ENCODE measurements at regions not wholly inside any gene's neighbourhood (a gene's known extent, or its start where the extent isn't known, plus 50 kb on each side); places are given as distances from the start of the nearest gene placed in this dataset.
A peak's percentile ranks its signal among the peaks of the same experiment; 100 is the strongest.

DNA sequence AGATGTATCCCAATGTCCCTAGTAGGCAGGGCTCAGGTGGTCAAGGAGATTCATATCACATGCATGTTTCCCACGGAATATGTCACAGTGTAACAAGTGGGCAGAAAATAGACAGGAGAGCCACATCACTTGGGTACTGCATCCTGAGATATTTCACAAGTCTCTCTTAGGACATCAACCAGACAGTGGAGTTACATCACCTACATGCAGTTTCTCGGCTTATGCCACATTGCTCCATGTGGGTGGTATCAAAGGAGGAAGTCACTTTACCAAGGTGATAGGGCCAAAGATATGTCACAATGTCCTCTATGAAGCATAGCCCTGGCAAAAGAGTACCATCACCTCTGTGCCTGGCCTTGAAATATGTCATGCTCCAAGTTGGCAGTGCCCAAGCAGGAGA lies 1056.7 kb upstream of the AMELY start:
- DNase-seq, result no peak

DNA sequence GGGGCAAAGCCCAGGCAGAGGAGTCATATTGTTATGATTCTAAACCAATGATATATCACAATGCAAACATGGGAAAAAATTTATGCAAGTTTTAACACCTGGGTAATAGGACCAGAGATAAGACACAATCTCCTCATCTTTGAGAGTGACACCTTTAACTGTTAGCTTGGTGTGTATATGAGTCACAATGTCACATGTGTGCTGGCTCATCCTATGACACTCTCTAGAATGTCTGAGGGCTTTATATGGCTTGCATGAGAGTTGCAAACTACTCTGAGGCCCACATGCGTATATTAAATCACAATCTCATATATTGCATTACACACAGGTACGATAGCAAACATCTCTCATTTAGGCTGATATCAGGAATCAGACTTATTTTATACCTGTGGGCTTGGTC lies 1055.4 kb upstream of the AMELY start:
- no peak for DNase-seq

GRCh38 chrY:7963393-7963792 lies 1051.8 kb upstream of the AMELY start:
- DNase-seq, result no peak

GRCh38 chrY:7962350-7962749 lies 1050.8 kb upstream of the AMELY start:
- no peak for DNase-seq

GRCh38 chrY:7961811-7962210 lies 1050.3 kb upstream of the AMELY start:
- DNase-seq, result no peak

- peak; percentile 40 for DNase-seq
These were observed 1046.2 kb upstream of the AMELY start for GRCh38 chrY:7957773-7958172.

DNA sequence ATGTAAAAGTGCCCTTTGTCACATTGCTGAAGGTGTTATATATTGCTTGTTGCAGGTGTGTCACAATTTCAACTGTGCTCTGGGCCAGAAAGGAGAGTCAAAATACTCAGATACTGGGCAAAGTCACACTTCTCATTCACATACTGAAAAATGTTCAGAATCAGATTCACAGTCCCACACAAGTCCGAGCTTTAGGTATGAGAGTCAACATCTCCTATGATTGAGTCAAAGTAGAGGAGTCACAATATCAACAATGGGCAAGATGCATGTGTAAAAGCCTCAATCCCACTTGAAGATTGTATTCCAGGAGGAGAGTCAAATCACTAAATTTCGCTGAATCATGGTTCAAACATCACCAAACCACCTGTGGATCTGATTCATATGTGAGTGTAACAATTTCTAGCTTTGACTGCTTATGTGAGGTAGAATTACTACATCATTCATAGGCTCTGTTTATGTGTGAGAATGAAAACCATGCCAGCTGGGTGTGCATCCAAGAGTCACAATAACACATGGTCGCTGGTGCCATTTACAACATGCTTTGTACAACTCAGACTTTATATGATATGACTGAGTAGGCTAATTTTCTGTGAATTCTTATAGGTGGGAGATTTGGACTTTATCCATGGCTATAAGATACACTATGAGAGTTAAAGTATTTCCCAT lies 1039.8 kb upstream of the AMELY start:
- no peak for DNase-seq

GRCh38 chrY:7944135-7944534 lies 1032.6 kb upstream of the AMELY start:
- DNase-seq, result no peak

DNA sequence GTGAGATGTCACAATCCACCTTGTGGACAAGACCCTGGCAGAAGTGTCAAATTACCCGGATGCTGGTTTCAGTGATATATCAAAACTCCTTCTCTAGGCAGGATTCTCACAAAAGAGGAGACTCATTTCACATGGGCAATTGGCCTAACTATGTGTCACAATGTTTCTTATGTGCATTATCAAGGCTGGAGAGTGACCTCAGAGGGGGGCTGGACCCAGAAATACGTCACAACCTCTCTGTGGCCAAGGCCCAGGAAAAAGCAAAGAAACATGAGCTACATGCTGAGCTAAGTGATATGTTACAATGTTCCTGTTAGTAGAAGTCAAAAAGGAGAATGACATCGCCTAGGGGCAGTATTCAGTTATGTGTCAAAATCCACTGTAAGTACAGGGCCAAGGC lies 1031.2 kb upstream of the AMELY start:
- no peak for DNase-seq

GRCh38 chrY:7941856-7942255 lies 1030.3 kb upstream of the AMELY start:
- no peak for DNase-seq

DNA sequence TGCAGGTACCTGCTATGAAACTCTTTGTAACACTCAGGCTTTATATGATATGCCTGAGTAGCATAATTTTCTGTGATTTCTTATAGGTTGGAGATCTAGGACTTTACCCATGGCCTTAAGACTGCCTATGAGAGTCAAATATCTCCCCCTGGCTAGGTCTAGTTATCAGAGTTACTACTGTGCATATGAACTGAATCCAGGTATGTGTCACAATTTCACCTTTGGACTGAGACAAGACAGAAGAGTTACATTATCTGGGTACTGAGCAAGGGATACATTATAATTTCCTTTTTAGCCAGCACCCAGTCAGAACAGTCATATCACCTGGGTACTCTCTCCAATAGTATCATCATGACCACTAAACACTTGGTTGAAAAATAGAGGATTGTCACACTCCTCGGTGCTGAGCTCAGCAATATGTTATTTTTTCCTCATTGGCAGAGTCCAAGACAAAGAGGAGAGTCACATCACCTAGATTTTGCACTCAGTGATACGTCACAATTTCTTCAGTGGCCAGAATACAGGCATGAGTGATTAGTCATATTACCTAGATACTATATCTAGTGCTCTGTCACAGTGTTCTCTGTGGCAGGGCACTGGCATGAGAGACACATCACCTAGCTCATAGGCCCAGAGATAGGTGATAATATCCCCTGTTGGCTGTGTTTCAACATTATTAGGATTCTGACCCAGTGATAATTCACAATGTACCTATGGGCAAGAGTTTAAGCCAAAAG lies 1027.6 kb upstream of the AMELY start:
- DNase-seq, result no peak

DNA sequence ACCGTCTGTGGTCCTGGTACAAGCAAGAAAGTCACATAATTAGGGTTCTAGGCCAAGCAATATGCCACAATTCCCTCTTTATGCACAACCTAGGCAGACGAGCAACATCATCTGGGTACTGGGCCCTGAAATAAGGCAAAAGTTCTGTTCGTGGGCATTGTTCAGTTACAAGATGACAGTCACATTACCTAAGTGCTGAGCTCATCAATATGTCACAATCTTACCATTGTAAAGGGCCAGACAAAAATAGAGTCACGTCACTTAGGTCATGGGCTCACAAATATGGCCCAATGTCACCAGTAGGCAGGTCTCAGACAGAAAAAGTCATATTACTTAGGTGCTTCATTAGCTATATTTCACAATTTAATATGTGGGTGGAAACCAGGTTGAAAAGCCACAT lies 1025.3 kb upstream of the AMELY start:
- no peak for DNase-seq

GRCh38 chrY:7936046-7936445 lies 1024.5 kb upstream of the AMELY start:
- DNase-seq, result peak; percentile 38

DNA sequence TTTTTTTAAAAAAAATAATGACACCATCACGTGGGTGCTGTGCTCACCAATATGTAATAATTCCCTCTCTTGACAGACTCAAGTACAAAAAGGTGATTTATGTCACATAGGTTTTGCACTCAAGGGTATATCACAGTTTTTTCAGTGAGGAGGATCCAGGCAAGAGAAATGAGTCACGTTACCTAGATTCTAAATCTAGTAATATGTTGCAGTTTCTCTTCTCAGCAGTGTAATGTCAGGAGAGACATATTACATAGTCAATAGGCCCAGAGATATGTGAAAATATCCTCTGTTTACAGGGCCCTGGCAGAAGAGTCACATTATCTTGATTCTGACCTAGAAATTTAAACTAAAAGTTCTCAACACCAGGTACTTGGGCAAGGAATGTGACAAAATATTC lies 1024.1 kb upstream of the AMELY start:
- no peak for DNase-seq

DNA sequence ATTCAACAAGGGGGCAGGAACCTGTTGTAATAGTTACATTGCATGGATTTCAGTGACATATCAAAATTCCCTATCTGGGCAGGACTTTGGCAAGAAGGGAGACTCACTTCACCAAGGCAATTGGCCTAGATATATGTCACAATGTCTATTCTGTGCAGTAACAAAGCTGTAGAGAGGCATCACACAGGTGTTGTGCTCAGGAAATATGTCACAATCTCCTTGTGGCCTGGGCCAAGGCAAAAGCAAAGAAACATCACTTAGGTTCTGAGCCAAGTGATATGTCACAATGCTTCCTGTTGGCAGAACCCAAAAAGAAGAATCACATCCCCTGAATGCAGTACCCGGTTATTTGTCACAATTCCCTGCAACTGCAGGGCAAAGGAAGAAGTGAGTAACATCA lies 1020.9 kb upstream of the AMELY start:
- DNase-seq, result no peak

GRCh38 chrY:7929866-7930265 lies 1018.3 kb upstream of the AMELY start:
- DNase-seq, result no peak

- no peak for DNase-seq
These were observed 1012.5 kb upstream of the AMELY start for GRCh38 chrY:7924059-7924458.

GRCh38 chrY:7923476-7924017 lies 1012.0 kb upstream of the AMELY start:
- no peak for DNase-seq

GRCh38 chrY:7920382-7920781 lies 1008.8 kb upstream of the AMELY start:
- DNase-seq, result no peak

GRCh38 chrY:7888506-7888905 lies 977.0 kb upstream of the AMELY start:
- no peak for DNase-seq

DNA sequence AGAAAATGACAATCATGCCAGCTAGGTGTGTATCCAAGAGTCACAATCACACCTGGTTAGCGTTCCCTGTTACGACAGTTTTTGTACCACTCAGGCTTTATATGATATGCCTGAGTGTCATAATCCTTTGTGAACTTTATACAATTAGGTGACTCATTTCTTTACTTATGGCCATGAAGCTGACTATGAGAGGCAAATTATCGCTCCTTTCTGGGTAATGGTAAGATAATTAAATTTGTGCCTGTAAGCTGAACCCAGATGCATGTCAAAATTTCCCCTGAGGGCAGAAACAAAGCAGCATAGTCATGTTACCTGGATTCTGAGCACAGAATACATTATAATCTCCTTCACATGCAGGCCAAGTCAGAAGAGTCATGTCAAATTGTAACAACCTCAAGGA lies 970.1 kb upstream of the AMELY start:
- DNase-seq, result no peak

DNA sequence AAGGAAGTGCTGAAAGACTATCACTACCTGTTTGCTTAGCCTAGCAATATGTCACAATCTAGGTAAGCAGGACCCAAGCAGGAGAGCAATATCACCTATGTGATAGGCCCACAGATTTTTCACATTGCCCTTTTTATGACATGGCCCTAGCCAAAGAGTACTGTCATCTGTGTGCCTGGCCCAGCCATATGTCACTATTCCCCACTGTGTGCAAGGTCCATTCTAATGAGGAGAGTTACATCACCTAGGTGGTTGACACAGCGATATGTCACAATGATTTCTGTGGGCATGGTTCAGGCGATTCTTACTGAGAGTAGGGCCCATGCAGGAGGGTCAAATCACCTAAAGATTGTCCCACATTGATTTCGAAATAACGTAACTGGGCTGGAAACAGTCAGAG lies 967.7 kb upstream of the AMELY start:
- DNase-seq, result no peak

DNA sequence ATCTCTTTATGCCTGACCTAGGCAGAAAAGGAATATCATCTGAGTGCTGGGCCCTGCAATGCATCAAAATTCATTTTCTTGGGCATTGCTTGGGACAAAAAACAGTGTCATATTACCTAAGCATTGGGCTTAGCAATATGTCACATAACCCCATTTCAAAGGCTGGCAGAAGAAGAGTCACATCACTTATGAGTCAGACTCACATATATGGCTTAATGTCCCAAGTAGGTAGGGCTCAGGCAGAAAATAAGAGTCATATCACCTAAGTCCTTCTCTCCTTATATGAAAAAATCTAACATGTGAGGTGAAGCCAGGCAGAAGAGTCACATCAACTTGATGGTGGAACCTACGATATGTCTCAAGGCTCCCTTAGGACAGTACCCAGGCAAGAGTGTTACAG lies 967.2 kb upstream of the AMELY start:
- no peak for DNase-seq

- DNase-seq, result no peak
These were observed 965.9 kb upstream of the AMELY start for GRCh38 chrY:7877458-7877857.

DNA sequence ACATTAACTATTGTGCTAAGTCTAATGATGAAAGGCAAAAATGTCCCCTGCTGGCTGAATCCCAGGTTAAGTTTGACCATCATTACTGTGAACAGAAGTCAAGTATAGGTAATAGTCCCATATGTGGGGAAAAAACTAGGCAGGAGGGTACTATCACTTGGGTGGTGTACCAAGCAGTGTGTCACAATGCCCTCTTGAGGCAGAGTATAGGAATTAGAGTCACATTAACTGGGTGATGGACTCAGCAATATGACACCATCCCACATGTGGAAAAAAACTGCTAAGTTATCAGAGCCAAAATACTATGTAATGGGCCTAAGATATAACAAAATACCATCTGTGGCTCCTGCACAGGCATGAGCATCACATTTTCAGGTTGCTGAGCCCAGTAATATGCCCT lies 962.5 kb upstream of the AMELY start:
- DNase-seq, result peak; percentile 0
